ENCODE measurements at regions not wholly inside any gene's neighbourhood (a gene's known extent, or its start where the extent isn't known, plus 50 kb on each side); places are given as distances from the start of the nearest gene placed in this dataset.
"Not testable (repeated sequence)": the region's sequence is repeated elsewhere in the genome, so short reads cannot be mapped to it uniquely, and the experiment has no call there.

GRCh38 chr1:100626397-100626796 is 88.5 kb downstream of the GPR88 start:
- in situ Hi-C loops (cut with MboI; ENCODE audit: low pct_unique_long_range_greater_than_20kb, low sequenced_read_pairs): no loop called here
- no peak for DNase-seq

GRCh38 chr1:100627054-100627716 is 89.2 kb downstream of the GPR88 start:
- no peak for DNase-seq
- in situ Hi-C loops (cut with MboI; ENCODE audit: low pct_unique_long_range_greater_than_20kb, low sequenced_read_pairs): no loop called here

GRCh38 chr1:100627936-100628335 is 90.0 kb downstream of the GPR88 start:
- in situ Hi-C loops (cut with MboI; ENCODE audit: low pct_unique_long_range_greater_than_20kb, low sequenced_read_pairs): no loop called here
- DNase-seq: no peak

GRCh38 chr1:100628631-100629081 is 90.7 kb downstream of the GPR88 start:
- in situ Hi-C loops (cut with MboI; ENCODE audit: low pct_unique_long_range_greater_than_20kb, low sequenced_read_pairs): no loop called here
- DNase-seq: no peak

GRCh38 chr1:100629391-100629790 is 90.2 kb upstream of the VCAM1 start:
- DNase-seq: no peak
- in situ Hi-C loops (cut with MboI; ENCODE audit: low pct_unique_long_range_greater_than_20kb, low sequenced_read_pairs): no loop called here

GRCh38 chr1:100631015-100631551 is 88.5 kb upstream of the VCAM1 start:
- DNase-seq: peak; percentile 62
- in situ Hi-C loops (cut with MboI; ENCODE audit: low pct_unique_long_range_greater_than_20kb, low sequenced_read_pairs): no loop called here

- no peak for DNase-seq
- in situ Hi-C loops (cut with MboI; ENCODE audit: low pct_unique_long_range_greater_than_20kb, low sequenced_read_pairs): no loop called here
These were observed 76.7 kb upstream of the VCAM1 start for GRCh38 chr1:100642826-100643225.

GRCh38 chr1:100643471-100644196 is 75.9 kb upstream of the VCAM1 start:
- in situ Hi-C loops (cut with MboI; ENCODE audit: low pct_unique_long_range_greater_than_20kb, low sequenced_read_pairs): no loop called here
- no peak for DNase-seq

GRCh38 chr1:100646001-100646400 is 73.5 kb upstream of the VCAM1 start:
- no peak for DNase-seq
- in situ Hi-C loops (cut with MboI; ENCODE audit: low pct_unique_long_range_greater_than_20kb, low sequenced_read_pairs): no loop called here

- no peak for DNase-seq
- in situ Hi-C loops (cut with MboI; ENCODE audit: low pct_unique_long_range_greater_than_20kb, low sequenced_read_pairs): no loop called here
These were observed 70.4 kb upstream of the VCAM1 start for GRCh38 chr1:100649146-100649545.

GRCh38 chr1:100657876-100658715 is 61.4 kb upstream of the VCAM1 start:
- no peak for DNase-seq
- in situ Hi-C loops (cut with MboI; ENCODE audit: low pct_unique_long_range_greater_than_20kb, low sequenced_read_pairs): no loop called here

GRCh38 chr1:100658716-100659026 is 60.9 kb upstream of the VCAM1 start:
- in situ Hi-C loops (cut with MboI; ENCODE audit: low pct_unique_long_range_greater_than_20kb, low sequenced_read_pairs): no loop called here
- DNase-seq: no peak

GRCh38 chr1:100661176-100661575 is 58.4 kb upstream of the VCAM1 start:
- in situ Hi-C loops (cut with MboI; ENCODE audit: low pct_unique_long_range_greater_than_20kb, low sequenced_read_pairs): no loop called here
- DNase-seq: no peak

GRCh38 chr1:100668494-100668893 is 51.0 kb upstream of the VCAM1 start:
- in situ Hi-C loops (cut with MboI; ENCODE audit: low pct_unique_long_range_greater_than_20kb, low sequenced_read_pairs); DNase-seq: not testable (repeated sequence)

Data from KBM-7 (cell line).